Upper lobe of left lung (tissue), 6 donors: ENCODE measurements at regions not wholly inside any gene's neighbourhood (a gene's known extent, or its start where the extent isn't known, plus 50 kb on each side); places are given as distances from the start of the nearest gene placed in this dataset.

ENCODE experiments used
- ATAC-seq, 2 donors: fragments of 200-7000 bp; cut with Tn5 transposase; one replicate each; pipeline ENCODE4 v1.9.1; 2022; ENCODE audit warnings: mild to moderate bottlenecking in 2 of 2, moderate library complexity in 2 of 2; ENCODE audit not compliant: low FRiP score in 2 of 2
- DNase-seq, 2 donors: peaks; one replicate each; pipeline ENCODE4 v3.0.0-alpha.2; 2019 to 2020
- H3K27ac ChIP-seq, 4 donors: fragments of 200-600 bp; sonication (generic); one replicate each; pipeline ENCODE4 v1.5.1; 2016 to 2019
- H3K27me3 ChIP-seq, 4 donors: fragments of 200-600 bp; sonication (generic); one replicate each; pipeline ENCODE4 v1.5.1; 2017 to 2019
- H3K36me3 ChIP-seq, 4 donors: fragments of 200-600 bp; sonication (generic); one replicate each; pipeline ENCODE4 v1.5.1; 2016 to 2019
- H3K4me1 ChIP-seq, 4 donors: fragments of 200-600 bp; sonication (generic); one replicate each; pipeline ENCODE4 v1.5.1; 2018 to 2019
- H3K4me3 ChIP-seq, 4 donors: fragments of 200-600 bp; sonication (generic); one replicate each; pipeline ENCODE4 v1.5.1; 2017 to 2019; ENCODE audit warnings: mild to moderate bottlenecking in 2 of 4, moderate library complexity in 1 of 4
- H3K9me3 ChIP-seq, 4 donors: fragments of 200-600 bp; sonication (generic); one replicate each; pipeline ENCODE4 v1.5.1; 2018 to 2019
- EP300 ChIP-seq, 4 donors: sonication (generic); formaldehyde crosslinking; IDR thresholded peaks; one replicate each; pipeline ENCODE4 v1.5.1; 2017; ENCODE audit warnings: antibody characterized with exemption in 4 of 4, control low read depth in 2 of 4
- POLR2A ChIP-seq, 4 donors: fragments of 450-650 bp; IDR thresholded peaks; one replicate each; pipeline ENCODE4 v1.5.1; 2016 to 2017; ENCODE audit warnings: antibody characterized with exemption in 4 of 4, mild to moderate bottlenecking in 2 of 4
- POLR2AphosphoS5 ChIP-seq, 2 donors: sonication (generic); formaldehyde crosslinking; IDR thresholded peaks; one replicate each; pipeline ENCODE4 v1.5.1; 2017; ENCODE audit warnings: antibody characterized with exemption in 2 of 2
- WGBS, 2 donors: methylation state at CpG; one replicate each; pipeline ENCODE4 v1.1.5; 2017 to 2018; 5-methylcytosine and 5-hydroxymethylcytosine counted together
- TF ChIP-seq, protein P1 (sequence below), 6 experiments: fragments of 450-650 bp in 4 of 6; fragments of 200-600 bp in 2 of 6; sonication (generic) in 2 of 6; IDR thresholded peaks; one replicate each; pipeline ENCODE4 v1.5.1; 2016 to 2019; ENCODE audit warnings: antibody characterized with exemption in 6 of 6
- donor health status: DM: no; HTN: no; CAD: no; lungs with moderate emphysema.
- donor health status: DM: no; HTN: yes; CAD: no; lungs with severe emphysema.

DNA sequence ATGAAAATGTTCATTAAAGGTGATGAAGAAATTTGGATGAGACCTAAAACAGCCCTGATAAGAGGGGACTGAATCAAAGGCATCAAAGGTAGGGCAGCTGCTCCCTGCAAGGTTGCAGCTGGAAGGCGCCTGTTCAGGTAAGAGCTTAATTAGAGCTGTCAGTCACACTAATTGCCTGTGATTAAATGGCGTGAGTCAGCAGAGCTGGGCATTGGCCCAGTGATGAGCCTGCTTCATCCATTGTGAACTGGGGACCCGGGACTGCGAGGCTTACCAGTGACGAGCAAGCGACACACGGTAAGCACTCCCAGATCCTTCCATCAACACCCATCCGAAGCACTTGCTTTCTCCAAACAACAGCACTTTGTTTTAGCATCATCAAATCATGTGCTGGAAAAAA, 621.5 kb upstream of the CDH4 start:
- Histone ChIP-seq H3K4me3 (no peak overlapping the region), H3K36me3 (no peaks in the 10 kb centered on the region), H3K4me1 (no peaks in the 10 kb centered on the region), H3K27ac (no peak overlapping the region), H3K27me3 (no peaks in the 10 kb centered on the region), H3K9me3 (no peaks in the 10 kb centered on the region)
- WGBS, 2 donors = 71% methylated on average over 8 of the region's 8 CpGs
- TF ChIP-seq EP300 (IDR thresholded peaks at IDR 0.05) = no peak
- TF ChIP-seq, protein P1, sequence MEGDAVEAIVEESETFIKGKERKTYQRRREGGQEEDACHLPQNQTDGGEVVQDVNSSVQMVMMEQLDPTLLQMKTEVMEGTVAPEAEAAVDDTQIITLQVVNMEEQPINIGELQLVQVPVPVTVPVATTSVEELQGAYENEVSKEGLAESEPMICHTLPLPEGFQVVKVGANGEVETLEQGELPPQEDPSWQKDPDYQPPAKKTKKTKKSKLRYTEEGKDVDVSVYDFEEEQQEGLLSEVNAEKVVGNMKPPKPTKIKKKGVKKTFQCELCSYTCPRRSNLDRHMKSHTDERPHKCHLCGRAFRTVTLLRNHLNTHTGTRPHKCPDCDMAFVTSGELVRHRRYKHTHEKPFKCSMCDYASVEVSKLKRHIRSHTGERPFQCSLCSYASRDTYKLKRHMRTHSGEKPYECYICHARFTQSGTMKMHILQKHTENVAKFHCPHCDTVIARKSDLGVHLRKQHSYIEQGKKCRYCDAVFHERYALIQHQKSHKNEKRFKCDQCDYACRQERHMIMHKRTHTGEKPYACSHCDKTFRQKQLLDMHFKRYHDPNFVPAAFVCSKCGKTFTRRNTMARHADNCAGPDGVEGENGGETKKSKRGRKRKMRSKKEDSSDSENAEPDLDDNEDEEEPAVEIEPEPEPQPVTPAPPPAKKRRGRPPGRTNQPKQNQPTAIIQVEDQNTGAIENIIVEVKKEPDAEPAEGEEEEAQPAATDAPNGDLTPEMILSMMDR (IDR thresholded peaks at IDR 0.05) = no peak
- no peak for TF ChIP-seq POLR2AphosphoS5 (IDR thresholded peaks at IDR 0.05)
- no peak for TF ChIP-seq POLR2A (IDR thresholded peaks at IDR 0.05)
- no peak for DNase-seq
- no peak for ATAC-seq

DNA sequence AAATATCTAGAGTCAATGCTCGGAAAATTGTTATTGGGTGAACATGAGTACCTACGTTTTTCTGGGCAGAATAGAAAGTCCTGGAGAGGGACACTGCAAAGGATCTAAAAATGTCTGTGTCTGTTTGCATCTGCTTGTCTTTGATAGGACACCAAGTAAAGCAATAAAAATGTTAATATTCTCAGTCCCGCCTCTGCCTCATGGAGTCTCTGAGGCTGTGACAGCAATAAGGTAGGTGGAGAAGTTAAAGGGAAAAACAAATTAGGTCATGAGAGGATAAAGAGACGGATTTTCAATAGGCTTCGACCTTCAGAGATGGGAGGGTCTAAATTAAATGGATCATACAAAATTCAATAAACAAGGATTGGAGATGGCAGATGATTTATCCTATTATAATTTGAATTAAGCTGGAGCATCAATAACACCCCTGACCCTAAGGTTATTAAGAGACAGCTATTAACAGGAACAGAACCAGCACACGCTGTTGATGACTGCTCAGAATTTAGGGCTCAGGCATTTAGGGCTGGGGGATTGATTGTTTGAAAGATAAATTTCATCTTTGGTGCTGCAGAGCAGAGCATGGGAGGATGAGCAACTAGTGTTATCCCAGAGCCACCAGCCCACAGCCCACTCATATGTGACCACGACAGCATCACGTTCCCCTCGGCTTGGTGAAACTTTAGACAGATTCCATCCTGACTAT, 620.3 kb upstream of the CDH4 start:
- no peak overlapping the region for H3K4me3 ChIP-seq
- no peaks in the 10 kb centered on the region for H3K9me3 ChIP-seq
- no peaks in the 10 kb centered on the region for H3K4me1 ChIP-seq
- no peak overlapping the region for H3K27ac ChIP-seq
- no peaks in the 10 kb centered on the region for H3K36me3 ChIP-seq
- ATAC-seq (no peak), DNase-seq (no peak)
- no peaks in the 10 kb centered on the region for H3K27me3 ChIP-seq
- TF ChIP-seq, protein P1 (IDR thresholded peaks at IDR 0.05) = no peak
- TF ChIP-seq EP300 (IDR thresholded peaks at IDR 0.05) = no peak
- no peak for TF ChIP-seq POLR2A (IDR thresholded peaks at IDR 0.05)
- TF ChIP-seq POLR2AphosphoS5 (IDR thresholded peaks at IDR 0.05) = no peak
- 85 to 89% methylated on average over 9 of the region's 9 CpGs for WGBS, 2 donors

DNA sequence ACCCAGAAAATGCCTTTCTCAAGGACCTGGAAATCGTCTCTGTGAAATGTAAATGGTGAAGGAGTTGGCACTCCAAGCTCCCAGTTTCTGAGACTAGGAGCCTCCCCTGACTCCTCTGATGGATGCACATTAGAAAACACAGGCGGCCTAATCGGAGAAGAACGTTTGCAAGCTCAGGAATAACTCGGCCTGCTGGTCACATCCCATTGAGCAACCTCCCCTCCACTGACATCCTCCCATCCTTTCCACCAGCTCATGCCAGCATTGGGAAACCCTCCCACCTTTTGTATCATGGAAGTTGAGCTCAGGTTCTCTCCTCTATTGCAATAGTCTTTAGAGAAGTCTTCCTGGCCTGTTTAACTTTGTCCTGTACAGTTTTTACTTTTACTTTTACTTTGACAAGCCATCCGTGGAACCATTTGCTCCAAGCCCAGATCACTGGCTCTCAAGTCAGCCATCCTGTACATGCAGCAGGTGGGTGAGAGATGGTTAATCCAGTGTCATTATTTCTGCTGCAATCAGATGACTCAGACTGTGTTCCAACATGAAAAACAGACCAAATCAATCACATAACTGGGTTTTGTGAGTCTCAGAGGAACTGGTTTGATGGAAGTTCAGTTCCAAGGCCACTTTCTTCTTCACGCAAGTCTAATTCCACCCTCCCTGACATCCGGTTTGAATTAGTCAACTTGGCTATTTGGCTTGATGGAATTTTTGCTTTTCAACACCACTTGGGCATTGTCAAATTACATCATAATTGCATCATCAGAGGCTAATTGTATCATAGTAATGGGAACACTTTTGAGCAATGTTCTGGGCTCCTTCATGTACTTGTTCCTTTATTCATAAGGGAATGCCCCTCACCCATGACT, 619.4 kb upstream of the CDH4 start:
- Histone ChIP-seq H3K4me1 (no peaks in the 10 kb centered on the region), H3K27ac (no peak overlapping the region), H3K36me3 (no peaks in the 10 kb centered on the region), H3K4me3 (no peak overlapping the region), H3K9me3 (no peaks in the 10 kb centered on the region), H3K27me3 (no peaks in the 10 kb centered on the region)
- TF ChIP-seq POLR2AphosphoS5 (IDR thresholded peaks at IDR 0.05) = peak in 1 of 2 donors; percentile 61
- TF ChIP-seq, protein P1 (IDR thresholded peaks at IDR 0.05) = no peak
- peak in 1 of 4 donors; percentile 11 for TF ChIP-seq EP300 (IDR thresholded peaks at IDR 0.05)
- TF ChIP-seq POLR2A (IDR thresholded peaks at IDR 0.05) = no peak
- ATAC-seq = peak in 1 of 2 donors; percentile 14
- WGBS, 2 donors = 75 to 76% methylated on average over 8 of the region's 8 CpGs
- no peak for DNase-seq

DNA sequence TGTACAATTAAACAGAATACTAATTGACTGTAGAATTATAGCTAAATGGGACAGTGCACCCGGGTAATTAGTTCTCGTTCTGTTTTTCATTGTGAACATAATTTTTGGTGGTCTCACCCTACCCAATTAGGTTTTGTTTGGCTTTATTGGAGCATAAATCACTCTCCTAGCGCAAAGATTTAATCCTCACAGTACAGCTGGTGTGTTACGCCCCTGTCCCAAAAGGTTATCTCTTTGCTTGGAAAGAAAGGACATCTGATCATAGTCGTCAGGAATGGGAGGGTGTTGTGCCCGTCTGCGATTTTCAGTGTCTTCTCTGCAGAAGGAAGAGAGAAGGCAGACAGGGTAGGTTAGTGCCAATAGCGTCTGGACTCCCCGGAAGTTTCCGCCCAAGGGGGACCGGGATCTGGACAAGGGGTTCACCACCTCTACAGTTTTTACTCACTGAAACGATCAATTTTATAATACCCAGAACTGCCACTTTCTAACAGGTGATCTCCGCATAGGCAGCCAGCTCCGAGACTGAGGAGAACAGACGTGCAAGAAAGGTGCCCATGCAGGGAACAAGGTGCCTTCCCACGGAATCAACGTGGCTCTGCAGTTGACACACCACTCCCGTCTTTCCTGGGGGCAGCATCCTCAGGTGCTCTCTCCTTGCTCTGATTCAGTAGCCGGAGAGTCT, 617.4 kb upstream of the CDH4 start:
- Histone ChIP-seq H3K4me3 (no peak overlapping the region), H3K27me3 (no peaks in the 10 kb centered on the region), H3K36me3 (no peaks in the 10 kb centered on the region), H3K27ac (no peak overlapping the region), H3K9me3 (no peaks in the 10 kb centered on the region), H3K4me1 (no peaks in the 10 kb centered on the region)
- ATAC-seq (no peak), DNase-seq (no peak)
- no peak for TF ChIP-seq EP300 (IDR thresholded peaks at IDR 0.05)
- TF ChIP-seq POLR2A (IDR thresholded peaks at IDR 0.05) = no peak
- no peak for TF ChIP-seq POLR2AphosphoS5 (IDR thresholded peaks at IDR 0.05)
- TF ChIP-seq, protein P1 (IDR thresholded peaks at IDR 0.05) = no peak
- WGBS, 2 donors = 79 to 87% methylated on average over 19 of the region's 19 CpGs
